ENCODE measurements at regions not wholly inside any gene's neighbourhood (a gene's known extent, or its start where the extent isn't known, plus 50 kb on each side); places are given as distances from the start of the nearest gene placed in this dataset.

GRCh38 chr6:14425805-14426204 lies 308.2 kb downstream of the CD83 start:
- TF ChIP-seq CTCF (IDR thresholded peaks at IDR 0.05; ENCODE audit: poor library complexity) (no peak), EZH2 (IDR thresholded peaks at IDR 0.05; ENCODE audit: borderline replicate concordance) (no peak)
